Middle frontal gyrus (tissue), 1 donor: ENCODE measurements at regions not wholly inside any gene's neighbourhood (a gene's known extent, or its start where the extent isn't known, plus 50 kb on each side); places are given as distances from the start of the nearest gene placed in this dataset.
"Not testable (repeated sequence)": the region's sequence is repeated elsewhere in the genome, so short reads cannot be mapped to it uniquely, and the experiment has no call there.

Experiments used
- DNase-seq: peaks from one replicate; pipeline ENCODE4 v3.0.0-alpha.2; 2015; ENCODE audit warnings: low spot score; ENCODE audit errors: extremely low spot score

- DNase-seq = not testable (repeated sequence)
Measured at GRCh38 chr7:156321430-156321829, 319.1 kb upstream of the RNF32 start.

- DNase-seq = no peak
Measured at GRCh38 chr7:156318926-156319325, 321.6 kb upstream of the RNF32 start.

GRCh38 chr7:156318426-156318825, 322.1 kb upstream of the RNF32 start:
- DNase-seq = no peak

GRCh38 chr7:156309016-156309620, 331.5 kb upstream of the RNF32 start:
- peak; percentile 12 for DNase-seq

GRCh38 chr7:156307193-156307592, 333.4 kb upstream of the RNF32 start:
- DNase-seq = no peak

- DNase-seq = no peak
Measured at GRCh38 chr7:156305351-156305750, 335.2 kb upstream of the RNF32 start.

- no peak for DNase-seq
Measured at GRCh38 chr7:156282816-156283215, 357.8 kb upstream of the RNF32 start.

- no peak for DNase-seq
Measured at GRCh38 chr7:156279635-156280034, 360.9 kb upstream of the RNF32 start.

GRCh38 chr7:156275292-156275691, 365.3 kb upstream of the RNF32 start:
- DNase-seq = no peak

GRCh38 chr7:156274557-156274956, 366.0 kb upstream of the RNF32 start:
- no peak for DNase-seq

- DNase-seq = no peak
Measured at GRCh38 chr7:156261581-156261980, 379.0 kb upstream of the RNF32 start.

GRCh38 chr7:156257904-156258303, 382.7 kb upstream of the RNF32 start:
- no peak for DNase-seq

- DNase-seq = no peak
Measured at GRCh38 chr7:156255635-156256034, 384.9 kb upstream of the RNF32 start.

- no peak for DNase-seq
Measured at GRCh38 chr7:156251861-156252260, 388.7 kb upstream of the RNF32 start.

- DNase-seq = no peak
Measured at GRCh38 chr7:156240532-156240931, 400.0 kb upstream of the RNF32 start.

GRCh38 chr7:156238366-156239133, 402.0 kb upstream of the RNF32 start:
- DNase-seq = no peak

GRCh38 chr7:156237614-156238013, 403.0 kb upstream of the RNF32 start:
- no peak for DNase-seq

GRCh38 chr7:156236936-156237599, 403.5 kb upstream of the RNF32 start:
- DNase-seq = no peak

- no peak for DNase-seq
Measured at GRCh38 chr7:156236181-156236889, 404.2 kb upstream of the RNF32 start.

- DNase-seq = no peak
Measured at GRCh38 chr7:156234666-156235494, 405.7 kb upstream of the RNF32 start.

GRCh38 chr7:156234192-156234591, 406.4 kb upstream of the RNF32 start:
- no peak for DNase-seq
